ENCODE measurements at regions not wholly inside any gene's neighbourhood (a gene's known extent, or its start where the extent isn't known, plus 50 kb on each side); places are given as distances from the start of the nearest gene placed in this dataset.

DNA sequence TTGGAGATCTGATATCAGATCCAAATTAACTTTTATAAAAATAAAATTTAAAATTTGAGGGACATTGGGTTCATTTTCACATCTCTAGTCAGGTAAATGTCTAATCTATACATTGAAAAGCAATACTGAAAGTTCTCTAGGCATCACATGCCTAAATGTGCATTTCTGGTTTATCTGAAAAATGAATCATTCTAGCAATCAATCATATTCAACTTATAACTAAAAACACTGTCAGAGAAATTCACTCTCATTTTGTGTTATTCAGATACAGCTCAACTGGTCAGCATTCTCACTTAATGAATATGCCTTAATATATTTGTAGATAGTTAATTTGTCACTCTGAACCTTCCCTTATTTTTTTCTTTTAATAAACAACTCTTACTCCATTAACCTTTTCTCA is 243.2 kb downstream of the CASP12 start:
- no peak for DNase-seq (ENCODE audit: low read depth)

DNA sequence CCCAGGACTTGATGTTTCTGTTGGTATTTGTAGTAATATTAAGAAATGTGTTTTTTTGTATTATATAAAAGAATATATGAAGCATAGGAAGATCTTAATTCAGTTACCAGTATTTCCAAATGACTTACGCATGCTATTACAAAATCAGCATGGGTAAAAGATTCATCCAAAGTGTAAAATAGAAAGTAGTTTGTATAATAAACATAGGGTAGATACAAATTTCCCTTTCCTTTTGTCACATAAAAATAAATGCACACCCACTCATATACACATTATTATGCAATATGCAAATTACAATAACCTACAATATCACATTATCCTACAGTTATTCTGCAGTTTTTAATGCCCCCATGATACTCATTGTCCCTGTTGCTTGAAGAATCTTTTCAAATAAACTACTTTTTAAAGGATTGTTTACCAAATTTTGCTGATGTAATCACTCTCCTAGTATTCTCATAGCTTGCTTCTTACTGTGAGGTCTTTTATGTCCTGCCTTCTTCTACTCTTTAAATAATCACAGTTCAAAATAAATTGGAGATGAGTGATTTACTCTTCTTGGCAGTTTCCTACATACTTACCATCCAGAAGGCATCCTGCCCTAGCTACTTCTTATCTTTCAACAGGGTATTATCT is 244.0 kb downstream of the CASP12 start:
- DNase-seq (ENCODE audit: low read depth) = no peak

DNA sequence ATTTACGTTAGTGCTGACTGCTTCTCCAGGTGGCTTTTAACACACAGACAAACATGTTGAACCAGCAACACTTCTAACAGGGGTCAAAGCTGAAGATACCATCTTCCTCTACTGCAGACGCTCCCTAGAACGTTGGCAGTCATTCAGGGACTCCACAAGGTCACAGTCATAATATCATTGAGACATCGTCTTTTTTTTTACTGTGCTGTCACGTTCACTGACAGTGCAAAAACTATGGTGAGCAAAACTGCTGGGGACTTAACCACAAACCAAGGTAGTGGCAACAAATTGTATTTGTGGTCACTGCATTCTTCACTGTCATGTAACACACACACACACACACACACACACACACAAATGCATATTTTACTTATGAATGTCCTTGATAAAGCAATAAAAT is 244.9 kb downstream of the CASP12 start:
- DNase-seq (ENCODE audit: low read depth) = no peak

DNA sequence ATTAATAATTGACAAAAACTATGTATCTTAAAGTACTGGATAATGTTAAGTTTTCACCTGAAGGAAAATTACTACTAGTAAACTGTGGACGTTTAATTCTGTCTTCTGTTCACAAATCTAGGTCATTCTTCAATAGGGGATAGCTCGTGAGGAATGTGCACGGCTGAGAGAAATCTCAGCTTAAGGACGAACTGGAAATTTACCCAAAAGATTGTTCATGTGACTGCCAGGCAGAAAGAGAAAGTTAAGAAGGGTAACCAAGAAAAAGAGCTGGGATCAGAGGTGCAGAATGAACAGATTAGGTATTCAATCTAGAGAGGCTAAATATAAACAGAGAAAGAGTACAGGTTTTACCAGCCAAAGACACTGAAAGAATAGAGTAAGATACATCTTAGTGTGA is 245.3 kb downstream of the CASP12 start:
- DNase-seq (ENCODE audit: low read depth) = no peak

DNA sequence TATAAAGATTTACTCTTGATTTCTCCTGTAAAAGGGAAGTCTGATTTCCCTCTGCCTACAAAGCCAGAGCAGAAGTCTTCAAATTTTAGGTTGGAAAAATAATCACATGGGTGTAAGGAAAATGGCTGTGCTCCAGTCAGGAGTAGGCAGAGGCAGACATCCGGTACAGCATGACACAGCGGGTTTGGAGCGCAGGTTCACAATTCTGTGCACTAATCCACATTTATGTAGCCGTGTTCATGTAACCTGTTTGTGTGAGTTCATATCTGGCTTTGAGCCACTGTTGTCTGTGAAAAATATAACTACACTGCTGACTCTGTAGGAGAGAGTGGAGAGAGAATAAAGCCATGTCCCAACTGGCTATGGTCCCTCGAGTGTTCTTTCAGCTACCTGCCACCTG is 248.0 kb downstream of the CASP12 start:
- DNase-seq (ENCODE audit: low read depth) = no peak

DNA sequence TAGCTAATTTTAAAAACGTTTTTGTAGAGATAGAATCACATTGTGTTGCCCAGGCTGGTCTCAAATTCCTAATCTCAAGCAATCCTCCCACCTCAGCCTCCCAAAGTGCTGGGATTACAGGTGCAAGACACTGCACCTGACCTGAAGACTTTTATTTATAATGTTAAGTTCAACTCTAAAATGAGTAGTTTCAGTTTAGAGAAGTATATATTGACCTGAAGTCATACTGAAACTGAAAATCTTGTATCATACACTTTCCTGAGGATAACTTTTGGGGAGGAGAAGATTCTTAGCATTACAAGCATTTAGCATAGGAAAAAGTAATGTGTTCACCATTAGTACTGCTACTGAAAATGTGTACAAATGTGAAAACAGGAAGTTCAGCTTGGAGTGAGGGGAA is 249.3 kb downstream of the CASP12 start:
- DNase-seq (ENCODE audit: low read depth) = no peak

DNA sequence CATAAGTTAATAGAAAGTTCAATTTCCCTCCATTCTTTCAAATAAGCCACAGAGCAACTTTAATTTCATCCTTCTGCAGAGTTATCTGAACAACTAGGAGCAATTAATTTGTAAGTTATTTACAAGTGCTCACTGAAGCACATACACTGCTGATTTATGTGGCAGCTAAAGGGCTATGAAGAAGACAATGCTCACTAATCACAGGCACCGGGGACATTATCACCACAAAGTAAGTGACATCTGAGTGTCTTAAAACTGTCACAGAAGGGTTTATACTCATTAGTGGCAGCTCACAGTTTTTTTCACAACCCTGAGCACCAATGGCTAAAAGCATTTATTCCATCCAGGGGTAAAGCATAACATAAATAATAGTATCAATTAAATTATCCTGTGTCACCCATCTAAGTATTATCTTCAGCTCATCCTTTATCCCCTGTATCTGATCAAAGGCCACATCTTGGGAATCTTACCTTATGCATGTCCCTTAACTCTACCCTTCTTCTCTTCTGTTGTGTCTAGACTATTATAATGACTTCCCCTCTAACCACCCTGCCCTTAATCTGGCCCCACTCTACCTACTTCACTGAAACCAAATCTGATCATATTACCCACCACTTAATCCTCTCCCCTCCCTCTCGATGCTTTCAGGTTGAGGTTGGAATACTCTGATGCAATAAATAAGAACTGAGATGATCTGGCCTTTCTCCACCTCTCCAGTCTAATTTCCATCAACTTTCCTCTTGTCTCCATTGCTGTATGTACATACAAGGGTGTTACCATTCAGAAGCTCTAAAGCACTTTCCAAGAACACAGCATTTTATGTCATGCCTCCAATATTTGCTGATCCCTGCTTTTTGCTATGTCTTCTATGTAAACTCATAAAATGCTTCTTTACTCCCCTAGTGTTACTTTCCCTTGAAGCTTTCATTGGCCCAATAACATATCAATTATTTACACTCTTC is 252.7 kb downstream of the CASP12 start:
- no peak for DNase-seq (ENCODE audit: low read depth)

DNA sequence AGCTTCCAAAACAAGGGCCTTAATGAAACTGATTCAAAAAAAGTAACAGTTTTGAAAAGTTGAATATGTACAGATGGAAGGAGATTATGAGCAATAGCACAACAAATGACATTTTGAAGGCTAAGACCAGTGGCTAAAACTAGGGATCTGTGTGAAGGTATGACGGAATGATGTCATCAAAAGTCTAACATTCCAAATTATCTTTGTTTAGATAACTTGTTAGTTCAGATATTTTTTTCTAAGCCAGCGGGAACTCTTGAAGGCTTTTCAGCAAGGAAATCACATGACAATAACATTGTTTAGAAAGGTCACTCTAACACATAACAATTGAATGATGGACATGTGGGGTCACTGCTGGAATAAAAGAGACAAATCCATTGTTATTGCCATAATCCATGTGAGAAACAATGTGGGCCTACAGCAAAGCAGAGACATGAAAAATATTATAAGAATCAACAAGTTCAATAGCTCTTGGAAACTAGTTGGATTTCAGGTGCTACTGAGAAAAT is 260.5 kb downstream of the CASP12 start:
- no peak for DNase-seq (ENCODE audit: low read depth)

DNA sequence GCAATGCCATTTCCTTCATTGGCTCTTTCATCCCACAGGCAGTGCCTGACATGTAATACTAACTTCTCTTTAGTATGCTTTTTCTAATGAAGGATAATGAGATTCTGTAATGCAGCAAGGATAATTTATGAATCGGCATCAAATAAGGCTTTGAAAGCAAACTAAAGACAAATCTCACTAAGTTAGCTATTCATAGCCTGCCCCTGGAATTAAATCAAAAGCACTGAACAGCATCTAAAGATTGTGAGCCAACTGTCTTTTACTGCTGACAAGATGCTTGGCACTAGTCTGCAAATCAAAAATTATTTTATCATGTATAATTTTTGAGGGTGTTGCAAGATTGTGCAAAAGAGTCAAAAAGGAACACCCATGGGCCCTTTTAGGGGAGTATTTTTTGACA is 265.0 kb downstream of the CASP12 start:
- no peak for DNase-seq (ENCODE audit: low read depth)

DNA sequence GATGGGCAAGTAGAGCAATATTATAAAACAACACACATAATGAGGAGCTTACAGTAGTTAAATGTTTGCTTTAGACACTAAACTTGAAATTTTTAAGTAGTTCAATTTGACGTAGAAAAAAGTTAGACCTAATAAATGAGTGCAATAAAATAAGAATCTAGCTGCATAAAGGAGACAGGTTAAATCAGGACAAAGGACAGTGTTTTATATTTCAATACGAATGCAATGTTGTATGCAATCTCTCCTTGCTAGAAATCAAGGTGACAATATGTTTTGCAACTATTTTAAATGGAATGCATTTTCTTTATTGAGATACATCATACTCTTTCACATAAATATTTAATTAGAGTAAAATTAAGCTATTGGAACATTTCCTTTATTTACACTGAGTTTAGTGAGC is 267.9 kb downstream of the CASP12 start:
- DNase-seq (ENCODE audit: low read depth) = no peak

DNA sequence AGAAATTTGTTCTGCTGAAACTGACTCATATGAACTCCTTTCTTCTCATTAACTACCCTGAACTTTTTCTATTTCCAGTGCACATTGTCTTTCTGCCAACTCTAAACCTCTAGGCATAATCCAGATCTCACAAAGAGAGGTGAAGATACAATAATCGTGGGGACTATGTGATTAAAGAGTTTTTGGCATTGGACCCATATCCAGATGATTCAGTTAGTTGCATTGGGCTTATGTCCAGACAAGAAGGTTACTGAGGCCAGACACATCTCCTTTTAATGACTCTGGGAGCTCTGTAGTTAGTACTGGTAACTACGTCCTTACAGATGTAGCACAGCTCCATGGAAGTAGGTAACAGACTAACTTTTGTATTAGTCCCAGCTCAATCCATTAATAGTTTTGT is 273.0 kb downstream of the CASP12 start:
- DNase-seq (ENCODE audit: low read depth) = no peak

DNA sequence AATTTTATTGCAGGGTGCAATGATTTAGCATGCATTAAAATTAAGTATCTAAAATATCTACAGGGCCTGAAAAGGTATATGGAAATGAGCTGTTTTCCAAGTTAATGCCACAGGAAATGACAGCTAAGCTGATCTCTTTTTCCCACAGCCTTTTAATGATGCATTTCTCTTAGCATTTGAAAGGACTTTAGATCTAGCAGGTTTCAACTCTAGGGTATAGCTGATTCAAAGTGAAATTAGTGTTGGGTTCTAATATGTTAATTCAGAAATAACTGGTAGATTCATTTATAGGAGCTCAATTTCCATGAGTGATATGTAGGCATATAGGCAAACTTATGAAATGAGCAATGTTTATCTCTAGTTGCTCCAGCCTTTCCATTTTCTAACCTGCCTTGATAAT is 274.2 kb downstream of the CASP12 start:
- no peak for DNase-seq (ENCODE audit: low read depth)

DNA sequence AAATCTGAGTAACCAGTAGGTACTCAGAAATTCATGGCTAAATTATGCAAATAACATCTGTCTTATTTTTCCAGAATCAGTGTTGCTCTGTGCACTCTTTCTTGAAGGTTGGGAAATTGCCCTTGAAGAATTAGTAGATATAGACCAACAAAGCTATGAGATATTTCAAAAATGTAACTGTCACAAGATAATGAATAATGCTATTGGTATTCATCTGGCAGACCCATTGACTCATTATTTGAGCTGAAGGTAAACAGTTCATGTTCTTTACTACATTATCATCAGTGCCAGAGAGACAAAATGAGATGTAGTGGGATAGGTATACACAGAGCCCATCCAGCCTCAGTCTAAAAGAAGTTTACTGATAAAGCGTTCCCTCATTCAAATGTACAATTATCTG is 274.7 kb downstream of the CASP12 start:
- no peak for DNase-seq (ENCODE audit: low read depth)

DNA sequence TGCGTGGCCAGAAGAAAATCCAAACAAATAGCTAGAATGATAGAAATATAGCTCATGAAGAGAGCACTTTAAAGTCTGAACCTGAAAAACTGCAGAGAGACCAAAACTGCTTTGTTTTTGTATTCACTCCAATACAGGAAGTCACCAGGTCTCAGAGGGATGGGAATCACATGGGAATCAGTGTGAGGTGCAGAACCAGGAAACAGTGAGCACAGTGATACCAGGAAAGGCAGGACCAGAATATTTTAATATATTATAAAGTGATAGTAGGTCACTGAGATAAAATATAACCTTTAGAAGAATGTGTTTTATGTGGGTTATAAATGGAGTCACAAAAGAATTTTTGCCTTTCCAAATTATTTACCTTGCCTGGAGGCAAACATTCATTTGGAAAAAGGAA is 277.3 kb downstream of the CASP12 start:
- no peak for DNase-seq (ENCODE audit: low read depth)

DNA sequence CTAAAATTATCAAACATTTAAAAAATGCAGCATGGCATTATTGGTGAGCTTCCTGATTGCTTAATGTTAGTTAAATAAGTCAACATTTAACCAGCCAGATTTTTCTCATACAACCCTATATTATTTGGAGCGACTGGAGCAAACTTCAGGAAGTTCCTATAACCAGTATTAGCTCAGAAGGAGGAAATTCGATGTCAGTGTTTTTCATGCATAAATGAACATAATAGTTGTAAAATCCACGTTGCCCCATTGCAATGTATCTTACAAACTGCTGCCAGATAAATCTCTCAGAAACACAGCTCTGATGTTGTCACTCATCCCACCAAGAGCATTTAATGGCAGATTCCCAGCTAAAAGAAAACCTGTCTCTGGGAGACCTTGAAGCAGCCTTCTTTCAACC is 278.5 kb downstream of the CASP12 start:
- no peak for DNase-seq (ENCODE audit: low read depth)

DNA sequence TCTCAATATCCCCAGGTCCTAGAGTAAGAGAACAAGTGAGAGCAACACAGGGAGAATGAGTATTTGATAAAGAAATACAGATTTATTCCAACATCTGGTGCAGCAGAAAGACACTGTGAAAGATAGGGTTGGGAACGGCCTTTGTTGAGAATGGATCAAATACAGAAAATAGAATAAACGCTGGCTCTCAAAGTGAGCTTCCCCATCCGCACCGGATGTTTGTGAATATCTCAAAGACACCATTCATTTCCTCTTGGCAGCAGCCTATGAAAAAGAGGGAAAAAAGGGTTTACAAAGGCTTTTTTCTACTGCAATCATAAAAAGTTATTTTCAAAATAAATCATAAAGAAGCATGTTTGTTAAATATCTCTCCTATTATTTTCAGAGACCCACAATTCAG is 279.3 kb downstream of the CASP12 start:
- no peak for DNase-seq (ENCODE audit: low read depth)

DNA sequence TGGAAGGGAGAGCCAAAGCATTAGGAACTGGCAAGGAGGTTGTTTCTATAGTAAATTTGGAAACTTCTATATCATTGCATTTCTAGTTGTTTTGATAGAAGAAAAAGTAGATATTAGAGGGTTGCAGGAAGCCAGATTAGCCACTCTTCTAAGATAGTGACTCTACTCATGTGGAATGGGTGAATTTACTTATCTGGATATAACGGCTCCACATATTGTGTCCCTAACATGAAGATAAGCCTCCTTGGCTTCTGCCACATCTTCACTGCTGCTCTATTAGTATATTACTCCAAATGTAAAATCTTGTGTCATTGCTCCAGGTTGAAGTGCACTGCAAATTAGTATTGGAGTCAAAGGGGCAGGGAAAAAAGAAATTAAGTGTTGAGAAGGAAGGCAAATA is 283.3 kb downstream of the CASP12 start:
- DNase-seq (ENCODE audit: low read depth) = no peak

DNA sequence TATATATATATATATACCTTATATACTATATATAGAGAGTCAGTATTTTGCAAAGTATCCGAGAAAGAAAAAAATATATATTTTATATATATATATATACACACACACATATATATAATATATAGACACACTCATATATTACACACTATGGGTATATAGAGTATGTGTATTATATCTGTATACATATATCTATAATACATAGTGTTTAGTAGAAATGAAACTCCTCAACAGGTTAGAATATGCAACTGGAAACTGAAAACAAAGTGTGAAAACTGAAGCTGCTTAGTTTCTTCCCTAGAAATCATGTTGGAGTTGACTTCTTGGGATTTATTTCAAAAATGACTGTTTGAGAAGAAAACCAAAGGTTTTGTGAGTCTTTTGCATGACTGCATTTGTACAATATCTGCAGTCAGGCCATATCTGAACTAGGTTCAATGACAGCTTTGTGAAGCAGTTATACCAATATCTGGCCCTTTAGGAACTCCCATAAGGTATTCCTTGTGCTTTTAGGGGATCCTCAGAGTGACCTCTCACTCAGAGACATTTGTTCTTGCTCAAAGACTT is 284.1 kb downstream of the CASP12 start:
- DNase-seq (ENCODE audit: low read depth) = no peak

DNA sequence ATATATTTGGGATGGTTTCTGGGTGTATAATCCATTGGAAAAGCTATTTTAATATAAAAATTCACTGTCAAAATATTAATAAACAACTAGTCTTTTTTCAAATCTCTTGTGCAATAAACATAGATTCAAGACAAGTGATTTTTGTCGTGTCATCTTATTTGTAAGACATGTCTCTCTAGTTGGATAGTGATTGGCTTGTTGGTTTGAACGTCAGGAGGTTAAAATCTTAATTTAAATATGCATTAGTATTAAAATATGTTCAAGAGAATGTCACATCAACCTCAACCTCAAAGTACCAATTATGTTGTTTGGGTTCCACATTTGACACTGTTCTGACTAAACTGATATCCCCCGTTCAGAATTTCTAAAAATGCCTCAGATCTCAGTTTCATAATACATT is 287.6 kb downstream of the CASP12 start:
- DNase-seq (ENCODE audit: low read depth) = no peak

DNA sequence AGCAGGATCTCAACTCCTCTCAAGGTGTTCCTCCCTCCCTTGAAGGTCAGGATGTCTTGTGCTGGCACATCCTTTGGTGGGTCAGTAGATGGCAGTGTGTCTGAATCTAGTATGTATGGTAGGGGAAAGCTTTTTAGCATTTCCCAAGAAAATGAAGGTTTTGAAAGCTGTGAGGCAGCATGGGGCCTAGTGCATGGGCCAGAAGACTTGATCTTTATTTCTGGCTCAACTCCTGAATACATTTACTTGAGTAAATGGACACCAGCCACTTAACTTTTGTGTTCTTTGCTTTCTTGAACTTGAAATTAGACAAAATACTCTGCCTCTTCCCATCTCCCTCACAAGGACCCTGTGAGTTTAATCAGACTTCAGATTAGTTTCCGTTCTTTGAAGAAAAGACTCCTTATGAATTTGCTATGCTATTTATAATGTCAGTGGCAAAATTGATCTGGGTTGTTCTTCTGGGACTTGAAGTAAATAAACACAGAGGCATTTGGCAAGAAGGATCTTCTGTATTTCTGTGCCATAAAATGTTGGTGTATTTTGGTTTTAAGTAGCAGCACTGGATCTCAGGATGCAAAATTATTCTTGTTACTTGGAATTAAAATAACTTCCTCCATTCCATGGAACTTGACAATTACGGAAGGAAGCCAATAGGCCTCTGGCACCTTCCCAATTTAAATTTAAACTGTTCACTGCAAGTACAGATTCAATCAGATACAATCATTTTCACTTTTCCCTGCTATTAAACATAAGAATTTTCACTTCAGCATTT is 288.8 kb downstream of the CASP12 start:
- no peak for DNase-seq (ENCODE audit: low read depth)

DNA sequence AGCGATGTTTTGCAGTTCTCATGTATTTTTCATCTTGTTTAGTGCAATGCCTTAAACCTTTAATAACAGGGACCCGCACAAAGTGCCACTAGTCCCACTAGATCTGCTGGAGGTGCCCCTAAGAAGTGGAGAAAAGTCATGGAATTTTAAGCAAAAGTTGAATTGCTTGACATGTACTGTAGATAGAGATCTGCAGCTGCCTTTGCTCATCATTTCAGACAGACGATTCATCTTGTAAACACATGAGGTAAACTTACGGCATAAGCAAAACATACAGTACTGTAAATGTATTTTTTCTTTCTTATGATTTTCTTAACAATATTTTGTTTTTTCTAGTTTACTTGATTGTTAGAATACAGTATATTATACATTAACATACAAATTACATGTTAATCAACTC is 295.6 kb downstream of the CASP12 start:
- DNase-seq (ENCODE audit: low read depth) = no peak
